ENCODE measurements at regions not wholly inside any gene's neighbourhood (a gene's known extent, or its start where the extent isn't known, plus 50 kb on each side); places are given as distances from the start of the nearest gene placed in this dataset.

DNA sequence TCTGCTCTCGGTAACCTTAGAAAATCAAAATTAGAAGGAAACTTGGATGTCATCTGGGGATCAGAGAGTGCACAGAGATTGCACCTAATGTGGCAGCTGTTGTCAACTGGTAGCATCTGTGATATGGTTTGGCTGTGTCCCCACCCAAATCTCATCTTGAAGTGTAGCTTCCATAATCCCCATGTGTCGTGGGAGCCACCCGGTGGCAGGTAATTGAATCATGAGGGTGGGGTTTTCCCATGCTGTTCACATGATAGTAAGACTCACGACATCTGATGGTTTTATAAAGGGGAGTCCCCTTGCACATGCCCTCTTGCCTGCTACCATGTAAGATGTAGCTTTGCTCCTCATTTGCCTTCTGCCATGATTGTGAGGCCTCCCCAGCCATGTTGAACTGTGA, 127.7 kb upstream of the SRRM4 start:
- Histone ChIP-seq H2AFZ (ENCODE audit: low read length) (no peak overlapping the region), H3K4me2 (ENCODE audit: low read depth, low read length, poor library complexity, severe bottlenecking) (no peak overlapping the region), H3F3A (ENCODE audit: low read depth) (no peaks in the 10 kb centered on the region), H3K36me3 (ENCODE audit: insufficient read depth, low read length) (no peaks in the 10 kb centered on the region), H3K27me3 (ENCODE audit: insufficient read depth, low read length, poor library complexity, severe bottlenecking) (no peaks in the 10 kb centered on the region), H4K20me1 (ENCODE audit: insufficient read depth, low read length, poor library complexity, severe bottlenecking) (no peaks in the 10 kb centered on the region), H3K9ac (ENCODE audit: low read depth, low read length, poor library complexity, severe bottlenecking) (no peak overlapping the region), H3K79me2 (ENCODE audit: insufficient read depth, low read length) (no peaks in the 10 kb centered on the region), H3K4me1 (ENCODE audit: insufficient read depth, low read length, poor library complexity, severe bottlenecking) (no peaks in the 10 kb centered on the region), H3K9me3 (ENCODE audit: insufficient read depth, low read depth, low read length) (no peaks in the 10 kb centered on the region), H3K9me2 (replicated peaks; ENCODE audit: low read depth, low read length) (no peaks in the 10 kb centered on the region), H3K4me3 (ENCODE audit: low read length, poor library complexity, severe bottlenecking) (no peak overlapping the region)
- TF ChIP-seq, protein P1, sequence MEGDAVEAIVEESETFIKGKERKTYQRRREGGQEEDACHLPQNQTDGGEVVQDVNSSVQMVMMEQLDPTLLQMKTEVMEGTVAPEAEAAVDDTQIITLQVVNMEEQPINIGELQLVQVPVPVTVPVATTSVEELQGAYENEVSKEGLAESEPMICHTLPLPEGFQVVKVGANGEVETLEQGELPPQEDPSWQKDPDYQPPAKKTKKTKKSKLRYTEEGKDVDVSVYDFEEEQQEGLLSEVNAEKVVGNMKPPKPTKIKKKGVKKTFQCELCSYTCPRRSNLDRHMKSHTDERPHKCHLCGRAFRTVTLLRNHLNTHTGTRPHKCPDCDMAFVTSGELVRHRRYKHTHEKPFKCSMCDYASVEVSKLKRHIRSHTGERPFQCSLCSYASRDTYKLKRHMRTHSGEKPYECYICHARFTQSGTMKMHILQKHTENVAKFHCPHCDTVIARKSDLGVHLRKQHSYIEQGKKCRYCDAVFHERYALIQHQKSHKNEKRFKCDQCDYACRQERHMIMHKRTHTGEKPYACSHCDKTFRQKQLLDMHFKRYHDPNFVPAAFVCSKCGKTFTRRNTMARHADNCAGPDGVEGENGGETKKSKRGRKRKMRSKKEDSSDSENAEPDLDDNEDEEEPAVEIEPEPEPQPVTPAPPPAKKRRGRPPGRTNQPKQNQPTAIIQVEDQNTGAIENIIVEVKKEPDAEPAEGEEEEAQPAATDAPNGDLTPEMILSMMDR (conservative IDR thresholded peaks at IDR 0.05; ENCODE audit: low read length): peak; percentile 27
- TF ChIP-seq EZH2phosphoT487 (IDR thresholded peaks at IDR 0.05; ENCODE audit: borderline replicate concordance): no peak

DNA sequence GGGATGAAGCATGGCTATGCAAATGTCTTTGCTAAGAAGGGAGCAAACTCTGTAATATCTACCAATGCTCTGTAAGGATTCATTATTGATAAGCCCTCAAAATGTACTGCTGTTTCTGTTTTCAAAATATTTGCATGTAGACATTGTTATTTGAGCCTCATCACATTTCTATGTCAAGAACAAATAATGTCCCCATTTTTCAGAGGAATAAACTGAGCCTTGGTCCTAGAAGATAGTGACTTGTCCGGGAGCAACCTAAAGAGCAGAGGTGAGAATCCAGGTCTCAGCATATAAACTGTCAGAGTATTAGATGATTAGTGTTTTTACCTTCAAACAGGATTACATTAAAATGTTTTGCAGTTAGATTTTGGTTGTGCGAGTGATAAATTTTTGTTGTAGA, 125.5 kb upstream of the SRRM4 start:
- Histone ChIP-seq H3F3A (ENCODE audit: low read depth) (no peaks in the 10 kb centered on the region), H3K9me3 (ENCODE audit: insufficient read depth, low read depth, low read length) (no peaks in the 10 kb centered on the region), H3K27me3 (ENCODE audit: insufficient read depth, low read length, poor library complexity, severe bottlenecking) (no peaks in the 10 kb centered on the region), H3K9me2 (replicated peaks; ENCODE audit: low read depth, low read length) (no peaks in the 10 kb centered on the region), H3K4me2 (ENCODE audit: low read depth, low read length, poor library complexity, severe bottlenecking) (no peak overlapping the region), H4K20me1 (ENCODE audit: insufficient read depth, low read length, poor library complexity, severe bottlenecking) (no peaks in the 10 kb centered on the region), H3K4me3 (ENCODE audit: low read length, poor library complexity, severe bottlenecking) (no peak overlapping the region), H3K9ac (ENCODE audit: low read depth, low read length, poor library complexity, severe bottlenecking) (no peak overlapping the region), H3K4me1 (ENCODE audit: insufficient read depth, low read length, poor library complexity, severe bottlenecking) (no peaks in the 10 kb centered on the region), H3K36me3 (ENCODE audit: insufficient read depth, low read length) (no peaks in the 10 kb centered on the region), H3K79me2 (ENCODE audit: insufficient read depth, low read length) (no peaks in the 10 kb centered on the region), H2AFZ (ENCODE audit: low read length) (no peak overlapping the region)
- TF ChIP-seq, protein P1 (conservative IDR thresholded peaks at IDR 0.05; ENCODE audit: low read length): no peak
- no peak for TF ChIP-seq EZH2phosphoT487 (IDR thresholded peaks at IDR 0.05; ENCODE audit: borderline replicate concordance)

DNA sequence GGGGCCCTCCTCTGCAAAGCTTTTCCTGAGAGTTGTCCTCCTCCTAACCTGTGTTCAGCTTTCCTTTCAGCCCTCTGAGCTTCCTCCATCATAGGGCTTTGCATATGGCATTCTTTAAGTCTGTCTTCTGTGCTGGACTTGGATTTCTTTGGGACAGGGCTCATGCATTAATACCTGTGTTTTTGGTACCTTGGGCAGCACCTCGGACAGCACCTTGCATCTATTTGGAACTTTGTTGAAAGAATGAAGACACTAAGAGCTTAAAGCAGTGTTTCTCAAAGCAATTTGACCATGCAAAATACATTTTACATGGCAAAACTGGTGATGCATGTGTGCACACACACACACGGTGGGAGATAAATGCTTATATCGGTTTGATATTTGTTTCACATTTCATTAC, 115.0 kb upstream of the SRRM4 start:
- Histone ChIP-seq H4K20me1 (ENCODE audit: insufficient read depth, low read length, poor library complexity, severe bottlenecking) (no peaks in the 10 kb centered on the region), H3K4me2 (ENCODE audit: low read depth, low read length, poor library complexity, severe bottlenecking) (no peak overlapping the region), H3K27me3 (ENCODE audit: insufficient read depth, low read length, poor library complexity, severe bottlenecking) (no peaks in the 10 kb centered on the region), H3K4me1 (ENCODE audit: insufficient read depth, low read length, poor library complexity, severe bottlenecking) (no peaks in the 10 kb centered on the region), H3K9ac (ENCODE audit: low read depth, low read length, poor library complexity, severe bottlenecking) (no peak overlapping the region), H2AFZ (ENCODE audit: low read length) (no peak overlapping the region), H3F3A (ENCODE audit: low read depth) (no peaks in the 10 kb centered on the region), H3K4me3 (ENCODE audit: low read length, poor library complexity, severe bottlenecking) (no peak overlapping the region), H3K79me2 (ENCODE audit: insufficient read depth, low read length) (no peaks in the 10 kb centered on the region), H3K9me2 (replicated peaks; ENCODE audit: low read depth, low read length) (no peaks in the 10 kb centered on the region), H3K9me3 (ENCODE audit: insufficient read depth, low read depth, low read length) (no peaks in the 10 kb centered on the region), H3K36me3 (ENCODE audit: insufficient read depth, low read length) (no peaks in the 10 kb centered on the region)
- TF ChIP-seq EZH2phosphoT487 (IDR thresholded peaks at IDR 0.05; ENCODE audit: borderline replicate concordance): no peak
- TF ChIP-seq, protein P1 (conservative IDR thresholded peaks at IDR 0.05; ENCODE audit: low read length): no peak
